ENCODE measurements at regions not wholly inside any gene's neighbourhood (a gene's known extent, or its start where the extent isn't known, plus 50 kb on each side); places are given as distances from the start of the nearest gene placed in this dataset.

- H3K4me3 ChIP-seq (ENCODE audit: low read length in 2 of 2) = no peak overlapping the region
- H3K23ac ChIP-seq (ENCODE audit: low read depth, low read length, poor library complexity) = no peak overlapping the region
- no peak overlapping the region for H2AK5ac ChIP-seq (ENCODE audit: low read depth, low read length)
- H3K36me3 ChIP-seq (replicated peaks in 1 of 2; ENCODE audit: control insufficient read depth in 2 of 2, insufficient read depth in 2 of 2, low read length in 2 of 2) = no peaks in the 10 kb centered on the region
- H3K27me3 ChIP-seq (ENCODE audit: control insufficient read depth in 3 of 3, insufficient read depth in 3 of 3, low read depth in 1 of 3, low read length in 3 of 3) = no peaks in the 10 kb centered on the region
- no peak overlapping the region for H2BK120ac ChIP-seq (ENCODE audit: low read depth, low read length)
- H3K4ac ChIP-seq (ENCODE audit: low read length) = no peak overlapping the region
- no peak overlapping the region for H3K14ac ChIP-seq (ENCODE audit: low read length)
- no peak overlapping the region for H2BK5ac ChIP-seq (ENCODE audit: low read length)
- no peak overlapping the region for H3K4me2 ChIP-seq (ENCODE audit: insufficient read depth, low read length, poor library complexity, severe bottlenecking)
- no peaks in the 10 kb centered on the region for H3K79me1 ChIP-seq (ENCODE audit: low read depth, low read length)
- no peak for DNase-seq (ENCODE audit: low spot score)
- H2BK12ac ChIP-seq (ENCODE audit: low read length) = no peak overlapping the region
- no peak overlapping the region for H2BK15ac ChIP-seq (ENCODE audit: low read length)
- H3K18ac ChIP-seq (ENCODE audit: low read length) = no peak overlapping the region
- H4K8ac ChIP-seq (ENCODE audit: low read depth, low read length) = no peak overlapping the region
- H4K91ac ChIP-seq (ENCODE audit: low read depth, low read length, poor library complexity) = no peak overlapping the region
- H3K27ac ChIP-seq (replicated peaks; ENCODE audit: low read length) = no peak overlapping the region
- no peak overlapping the region for H3K9ac ChIP-seq (ENCODE audit: low read depth, low read length, poor library complexity)
- H3K9me3 ChIP-seq (replicated peaks in 1 of 2; ENCODE audit: control insufficient read depth in 2 of 2, insufficient read depth in 1 of 2, low read depth in 1 of 2, low read length in 2 of 2) = peaks cover 0 to 5% of the 10 kb centered on the region in 2 donors
- H3K4me1 ChIP-seq (ENCODE audit: control insufficient read depth in 2 of 2, insufficient read depth in 1 of 2, low read depth in 1 of 2, low read length in 2 of 2) = no peaks in the 10 kb centered on the region
- no peak overlapping the region for H2AFZ ChIP-seq (ENCODE audit: low read length)
- no CpG with 5 or more reads among the region's 4 CpGs for WGBS, 2 donors (ENCODE audit: extremely low coverage in 2 of 2, insufficient read length in 2 of 2, insufficient replicate concordance in 1 of 2)
These were observed 1511.9 kb downstream of the REEP3 start for GRCh38 chr10:65032867-65033769.

GRCh38 chr10:65033957-65034356 lies 1512.8 kb downstream of the REEP3 start:
- H2BK15ac ChIP-seq (ENCODE audit: low read length) = no peak overlapping the region
- no peak overlapping the region for H2BK12ac ChIP-seq (ENCODE audit: low read length)
- no peak overlapping the region for H3K27ac ChIP-seq (replicated peaks; ENCODE audit: low read length)
- H3K9ac ChIP-seq (ENCODE audit: low read depth, low read length, poor library complexity) = peak overlapping the region; percentile 38
- no peaks in the 10 kb centered on the region for H3K36me3 ChIP-seq (replicated peaks in 1 of 2; ENCODE audit: control insufficient read depth in 2 of 2, insufficient read depth in 2 of 2, low read length in 2 of 2)
- H3K4ac ChIP-seq (ENCODE audit: low read length) = no peak overlapping the region
- no peak overlapping the region for H4K91ac ChIP-seq (ENCODE audit: low read depth, low read length, poor library complexity)
- H2BK120ac ChIP-seq (ENCODE audit: low read depth, low read length) = no peak overlapping the region
- WGBS, 2 donors (ENCODE audit: extremely low coverage in 2 of 2, insufficient read length in 2 of 2, insufficient replicate concordance in 1 of 2) = no CpG with 5 or more reads among the region's 4 CpGs
- H3K4me3 ChIP-seq (ENCODE audit: low read length in 2 of 2) = no peak overlapping the region
- H3K9me3 ChIP-seq (replicated peaks in 1 of 2; ENCODE audit: control insufficient read depth in 2 of 2, insufficient read depth in 1 of 2, low read depth in 1 of 2, low read length in 2 of 2) = peaks cover 0 to 5% of the 10 kb centered on the region in 2 donors
- no peak overlapping the region for H3K14ac ChIP-seq (ENCODE audit: low read length)
- no peak overlapping the region for H2AK5ac ChIP-seq (ENCODE audit: low read depth, low read length)
- H4K8ac ChIP-seq (ENCODE audit: low read depth, low read length) = no peak overlapping the region
- H3K4me2 ChIP-seq (ENCODE audit: insufficient read depth, low read length, poor library complexity, severe bottlenecking) = no peak overlapping the region
- no peaks in the 10 kb centered on the region for H3K27me3 ChIP-seq (ENCODE audit: control insufficient read depth in 3 of 3, insufficient read depth in 3 of 3, low read depth in 1 of 3, low read length in 3 of 3)
- H3K4me1 ChIP-seq (ENCODE audit: control insufficient read depth in 2 of 2, insufficient read depth in 1 of 2, low read depth in 1 of 2, low read length in 2 of 2) = no peaks in the 10 kb centered on the region
- H3K18ac ChIP-seq (ENCODE audit: low read length) = no peak overlapping the region
- H2AFZ ChIP-seq (ENCODE audit: low read length) = no peak overlapping the region
- no peak for DNase-seq (ENCODE audit: low spot score)
- H2BK5ac ChIP-seq (ENCODE audit: low read length) = no peak overlapping the region
- no peaks in the 10 kb centered on the region for H3K79me1 ChIP-seq (ENCODE audit: low read depth, low read length)
- no peak overlapping the region for H3K23ac ChIP-seq (ENCODE audit: low read depth, low read length, poor library complexity)

GRCh38 chr10:65040796-65041195 lies 1519.6 kb downstream of the REEP3 start:
- no peak for DNase-seq (ENCODE audit: low spot score)
- no peak overlapping the region for H3K18ac ChIP-seq (ENCODE audit: low read length)
- H3K27me3 ChIP-seq (ENCODE audit: control insufficient read depth in 3 of 3, insufficient read depth in 3 of 3, low read depth in 1 of 3, low read length in 3 of 3) = no peaks in the 10 kb centered on the region
- no peak overlapping the region for H3K4me3 ChIP-seq (ENCODE audit: low read length in 2 of 2)
- no peaks in the 10 kb centered on the region for H3K9me3 ChIP-seq (replicated peaks in 1 of 2; ENCODE audit: control insufficient read depth in 2 of 2, insufficient read depth in 1 of 2, low read depth in 1 of 2, low read length in 2 of 2)
- no peaks in the 10 kb centered on the region for H3K4me1 ChIP-seq (ENCODE audit: control insufficient read depth in 2 of 2, insufficient read depth in 1 of 2, low read depth in 1 of 2, low read length in 2 of 2)
- H3K79me1 ChIP-seq (ENCODE audit: low read depth, low read length) = no peaks in the 10 kb centered on the region
- H3K23ac ChIP-seq (ENCODE audit: low read depth, low read length, poor library complexity) = no peak overlapping the region
- no peak overlapping the region for H2AFZ ChIP-seq (ENCODE audit: low read length)
- no peak overlapping the region for H3K27ac ChIP-seq (replicated peaks; ENCODE audit: low read length)
- no peak overlapping the region for H3K14ac ChIP-seq (ENCODE audit: low read length)
- no peak overlapping the region for H2BK12ac ChIP-seq (ENCODE audit: low read length)
- no peak overlapping the region for H3K9ac ChIP-seq (ENCODE audit: low read depth, low read length, poor library complexity)
- H2BK5ac ChIP-seq (ENCODE audit: low read length) = no peak overlapping the region
- no peaks in the 10 kb centered on the region for H3K36me3 ChIP-seq (replicated peaks in 1 of 2; ENCODE audit: control insufficient read depth in 2 of 2, insufficient read depth in 2 of 2, low read length in 2 of 2)
- H2BK15ac ChIP-seq (ENCODE audit: low read length) = no peak overlapping the region
- H2AK5ac ChIP-seq (ENCODE audit: low read depth, low read length) = no peak overlapping the region
- H4K91ac ChIP-seq (ENCODE audit: low read depth, low read length, poor library complexity) = no peak overlapping the region
- H3K4me2 ChIP-seq (ENCODE audit: insufficient read depth, low read length, poor library complexity, severe bottlenecking) = no peak overlapping the region
- H2BK120ac ChIP-seq (ENCODE audit: low read depth, low read length) = no peak overlapping the region
- H4K8ac ChIP-seq (ENCODE audit: low read depth, low read length) = no peak overlapping the region
- no peak overlapping the region for H3K4ac ChIP-seq (ENCODE audit: low read length)

- H4K8ac ChIP-seq (ENCODE audit: low read depth, low read length) = no peak overlapping the region
- no peak for DNase-seq (ENCODE audit: low spot score)
- no peaks in the 10 kb centered on the region for H3K9me3 ChIP-seq (replicated peaks in 1 of 2; ENCODE audit: control insufficient read depth in 2 of 2, insufficient read depth in 1 of 2, low read depth in 1 of 2, low read length in 2 of 2)
- H3K9ac ChIP-seq (ENCODE audit: low read depth, low read length, poor library complexity) = no peak overlapping the region
- no peak overlapping the region for H2AFZ ChIP-seq (ENCODE audit: low read length)
- H2BK12ac ChIP-seq (ENCODE audit: low read length) = no peak overlapping the region
- no peak overlapping the region for H4K91ac ChIP-seq (ENCODE audit: low read depth, low read length, poor library complexity)
- no peaks in the 10 kb centered on the region for H3K79me1 ChIP-seq (ENCODE audit: low read depth, low read length)
- H3K27ac ChIP-seq (replicated peaks; ENCODE audit: low read length) = no peak overlapping the region
- H2BK120ac ChIP-seq (ENCODE audit: low read depth, low read length) = no peak overlapping the region
- H3K4me1 ChIP-seq (ENCODE audit: control insufficient read depth in 2 of 2, insufficient read depth in 1 of 2, low read depth in 1 of 2, low read length in 2 of 2) = no peaks in the 10 kb centered on the region
- no peak overlapping the region for H3K23ac ChIP-seq (ENCODE audit: low read depth, low read length, poor library complexity)
- H3K14ac ChIP-seq (ENCODE audit: low read length) = no peak overlapping the region
- H3K36me3 ChIP-seq (replicated peaks in 1 of 2; ENCODE audit: control insufficient read depth in 2 of 2, insufficient read depth in 2 of 2, low read length in 2 of 2) = no peaks in the 10 kb centered on the region
- no peak overlapping the region for H3K4me2 ChIP-seq (ENCODE audit: insufficient read depth, low read length, poor library complexity, severe bottlenecking)
- H2AK5ac ChIP-seq (ENCODE audit: low read depth, low read length) = no peak overlapping the region
- H2BK15ac ChIP-seq (ENCODE audit: low read length) = no peak overlapping the region
- WGBS, 2 donors (ENCODE audit: extremely low coverage in 2 of 2, insufficient read length in 2 of 2, insufficient replicate concordance in 1 of 2) = no CpG with 5 or more reads among the region's 1 CpG
- H2BK5ac ChIP-seq (ENCODE audit: low read length) = no peak overlapping the region
- no peak overlapping the region for H3K18ac ChIP-seq (ENCODE audit: low read length)
- H3K4me3 ChIP-seq (ENCODE audit: low read length in 2 of 2) = no peak overlapping the region
- H3K4ac ChIP-seq (ENCODE audit: low read length) = no peak overlapping the region
- H3K27me3 ChIP-seq (ENCODE audit: control insufficient read depth in 3 of 3, insufficient read depth in 3 of 3, low read depth in 1 of 3, low read length in 3 of 3) = no peaks in the 10 kb centered on the region
These were observed 1520.1 kb downstream of the REEP3 start for GRCh38 chr10:65041307-65041706.

Measured in neuronal stem cell (in vitro differentiated cells).